ENCODE measurements at regions not wholly inside any gene's neighbourhood (a gene's known extent, or its start where the extent isn't known, plus 50 kb on each side); places are given as distances from the start of the nearest gene placed in this dataset.

- no peaks in the 10 kb centered on the region for H3K9me3 ChIP-seq (ENCODE audit: insufficient read depth in 2 of 2, low read depth in 1 of 2, low read length in 1 of 2)
- TF ChIP-seq ZNF274 (IDR thresholded peaks at IDR 0.05; ENCODE audit: borderline replicate concordance, extremely low read depth, low read length) = no peak
- TF ChIP-seq ASH2L (IDR thresholded peaks at IDR 0.05; ENCODE audit: low read length) = no peak
- no peak for TF ChIP-seq EZH2 (IDR thresholded peaks at IDR 0.05; ENCODE audit: low read depth, low read length, severe bottlenecking)
- no peak for TF ChIP-seq RAD21 (IDR thresholded peaks at IDR 0.05 in 1 of 2, conservative IDR thresholded peaks at IDR 0.05 in 1 of 2; ENCODE audit: low read depth in 2 of 2, low read length in 2 of 2)
- TF ChIP-seq CHD1 (IDR thresholded peaks at IDR 0.05; ENCODE audit: low read depth, low read length) = no peak
- TF ChIP-seq TBP (IDR thresholded peaks at IDR 0.05; ENCODE audit: low read depth, low read length) = no peak
- no peak for TF ChIP-seq SIX5 (IDR thresholded peaks at IDR 0.05; ENCODE audit: low read depth, low read length)
These were observed 255.9 kb downstream of the TXNL1 start for GRCh38 chr18:56382541-56382940.

More at GRCh38 chr18:56382541-56382940, 255.9 kb downstream of the TXNL1 start:
- H2AK5ac ChIP-seq (ENCODE audit: low read depth, low read length) = no peak overlapping the region
- no peaks in the 10 kb centered on the region for H3K27me3 ChIP-seq (replicated peaks in 1 of 4; ENCODE audit: control insufficient read depth in 3 of 4, extremely low read depth in 1 of 4, insufficient read depth in 3 of 4, low read length in 3 of 4)
- H3K23ac ChIP-seq (ENCODE audit: insufficient read length) = no peak overlapping the region
- no peaks in the 10 kb centered on the region; the same call in 1 of the 2 replicates for H3K79me1 ChIP-seq (ENCODE audit: low read depth, low read length)
- H3K14ac ChIP-seq (ENCODE audit: insufficient read length) = no peak overlapping the region
- no peak overlapping the region for H3K27ac ChIP-seq (ENCODE audit: low read depth, low read length)
- no peak overlapping the region for H3K18ac ChIP-seq (ENCODE audit: extremely low read depth, low read length)
- no peaks in the 10 kb centered on the region for H3K79me2 ChIP-seq (ENCODE audit: control insufficient read depth in 1 of 2, insufficient read depth in 2 of 2, low read length in 2 of 2)
- no peak overlapping the region for H4K5ac ChIP-seq (ENCODE audit: insufficient read length, low read depth, low read length)
- H2BK12ac ChIP-seq (ENCODE audit: low read depth, low read length) = no peak overlapping the region
- H3K4me3 ChIP-seq (ENCODE audit: extremely low read depth in 1 of 4, insufficient read depth in 2 of 4, low read depth in 3 of 4, low read length in 4 of 4) = no peak overlapping the region
- H3K36me3 ChIP-seq (ENCODE audit: control insufficient read depth in 2 of 4, insufficient read depth in 4 of 4, low read length in 3 of 4) = no peaks in the 10 kb centered on the region
- 90% methylated on average over 4 of the region's 4 CpGs; no CpG with 5 or more reads in 1 of the 2 experiments for WGBS, 2 experiments (ENCODE audit: extremely low coverage in 1 of 2, insufficient coverage in 1 of 2, insufficient read length in 1 of 2, insufficient replicate concordance in 2 of 2, low coverage in 1 of 2, low lambda C conversion rate in 2 of 2, missing lambda C conversion rate in 1 of 2)
- no peak overlapping the region for H3K9ac ChIP-seq (replicated peaks in 1 of 4; ENCODE audit: extremely low read depth in 1 of 4, low read depth in 3 of 4, low read length in 3 of 4)
- no peak overlapping the region for H3K56ac ChIP-seq (replicated peaks; ENCODE audit: insufficient read length, low read depth, low read length)
- no peak overlapping the region for H3K4ac ChIP-seq (replicated peaks; ENCODE audit: insufficient read length, low read depth, low read length)
- no peak overlapping the region for H2BK5ac ChIP-seq (ENCODE audit: low read depth, low read length)
- H3K4me1 ChIP-seq (replicated peaks in 1 of 4; ENCODE audit: control insufficient read depth in 3 of 4, insufficient read depth in 4 of 4, low read length in 3 of 4) = peaks cover 0 to 3% (median 0%) of the 10 kb centered on the region in 4 experiments; a peak in 1 of 7 replicates
- DNase-seq (ENCODE audit: low read depth in 1 of 2, low spot score in 2 of 2) (no peak), FAIRE-seq (no peak)
- H2BK120ac ChIP-seq (replicated peaks; ENCODE audit: low read depth, low read length) = no peak overlapping the region
- H3K23me2 ChIP-seq (ENCODE audit: low read depth, low read length) = no peaks in the 10 kb centered on the region
- no peak overlapping the region for H3K4me2 ChIP-seq (ENCODE audit: insufficient read depth in 1 of 2, low read depth in 2 of 2, low read length in 2 of 2)
- H4K20me1 ChIP-seq (replicated peaks in 1 of 2; ENCODE audit: control insufficient read depth in 1 of 2, insufficient read depth in 2 of 2, low read length in 2 of 2) = no peaks in the 10 kb centered on the region
- ChIA-PET CTCF (ENCODE audit: partially characterized antibody) (interaction anchor here (0.6 to 1.6 kb wide), 5 partner anchors 12 to 521 kb away, joined by 3 to 4 read pairs (median 3); no protein-coding TSS in a partner anchor), POLR2A (ENCODE audit: partially characterized antibody) (no interaction called here)
- H2BK15ac ChIP-seq (ENCODE audit: low read length) = no peak overlapping the region
- no peak overlapping the region for H4K91ac ChIP-seq (replicated peaks; ENCODE audit: insufficient read length, low read length)
- no peak overlapping the region for H4K8ac ChIP-seq (ENCODE audit: extremely low read depth, insufficient read depth, low read length)
- H2AFZ ChIP-seq (ENCODE audit: low read length) = no peak overlapping the region
- H2BK20ac ChIP-seq (ENCODE audit: low read length) = no peak overlapping the region

All from H1 (cell line).